ENCODE measurements at regions not wholly inside any gene's neighbourhood (a gene's known extent, or its start where the extent isn't known, plus 50 kb on each side); places are given as distances from the start of the nearest gene placed in this dataset.

DNA sequence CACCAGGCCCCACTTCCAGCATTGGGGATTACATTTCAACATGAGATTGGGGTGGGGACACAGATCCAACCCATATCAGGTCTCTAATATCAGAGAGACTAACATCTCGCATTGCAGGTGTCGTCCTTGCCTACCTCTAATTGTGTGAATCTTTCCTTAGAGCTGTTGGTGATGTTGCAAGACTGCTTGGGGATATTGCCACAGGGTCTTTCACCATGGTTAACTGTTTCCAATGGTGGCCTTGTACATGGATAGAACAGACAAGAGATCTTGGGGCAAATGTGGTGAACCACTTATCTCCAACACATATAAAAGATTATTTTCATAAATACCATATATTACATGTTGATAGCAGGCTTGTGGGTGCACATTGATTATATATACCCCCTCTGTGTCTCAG is 270.3 kb upstream of the LINC00305 start:
- TF ChIP-seq, protein P1, sequence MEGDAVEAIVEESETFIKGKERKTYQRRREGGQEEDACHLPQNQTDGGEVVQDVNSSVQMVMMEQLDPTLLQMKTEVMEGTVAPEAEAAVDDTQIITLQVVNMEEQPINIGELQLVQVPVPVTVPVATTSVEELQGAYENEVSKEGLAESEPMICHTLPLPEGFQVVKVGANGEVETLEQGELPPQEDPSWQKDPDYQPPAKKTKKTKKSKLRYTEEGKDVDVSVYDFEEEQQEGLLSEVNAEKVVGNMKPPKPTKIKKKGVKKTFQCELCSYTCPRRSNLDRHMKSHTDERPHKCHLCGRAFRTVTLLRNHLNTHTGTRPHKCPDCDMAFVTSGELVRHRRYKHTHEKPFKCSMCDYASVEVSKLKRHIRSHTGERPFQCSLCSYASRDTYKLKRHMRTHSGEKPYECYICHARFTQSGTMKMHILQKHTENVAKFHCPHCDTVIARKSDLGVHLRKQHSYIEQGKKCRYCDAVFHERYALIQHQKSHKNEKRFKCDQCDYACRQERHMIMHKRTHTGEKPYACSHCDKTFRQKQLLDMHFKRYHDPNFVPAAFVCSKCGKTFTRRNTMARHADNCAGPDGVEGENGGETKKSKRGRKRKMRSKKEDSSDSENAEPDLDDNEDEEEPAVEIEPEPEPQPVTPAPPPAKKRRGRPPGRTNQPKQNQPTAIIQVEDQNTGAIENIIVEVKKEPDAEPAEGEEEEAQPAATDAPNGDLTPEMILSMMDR (IDR thresholded peaks at IDR 0.05), result no peak
- TF ChIP-seq POLR2A (IDR thresholded peaks at IDR 0.05), result no peak
